DMS153 (cell line): ENCODE measurements at regions not wholly inside any gene's neighbourhood (a gene's known extent, or its start where the extent isn't known, plus 50 kb on each side); places are given as distances from the start of the nearest gene placed in this dataset.

ENCODE experiments used
- DNase-seq: peaks from one replicate; lab custom pipeline; 2025; lab: John Stamatoyannopoulos, UW

- DNase-seq, result no peak
Measured at GRCh38 chr3:23644099-23644498, 161.7 kb upstream of the UBE2E1 start.

GRCh38 chr3:23644676-23645075 is 161.1 kb upstream of the UBE2E1 start:
- no peak for DNase-seq

- no peak for DNase-seq
Measured at GRCh38 chr3:23645533-23646183, 160.1 kb upstream of the UBE2E1 start.

- no peak for DNase-seq
Measured at GRCh38 chr3:23646184-23646920, 159.4 kb upstream of the UBE2E1 start.

GRCh38 chr3:23647706-23648258 is 158.0 kb upstream of the UBE2E1 start:
- no peak for DNase-seq

GRCh38 chr3:23648326-23648995 is 157.3 kb upstream of the UBE2E1 start:
- DNase-seq, result no peak

- DNase-seq, result no peak
Measured at GRCh38 chr3:23648996-23649395, 156.8 kb upstream of the UBE2E1 start.

- DNase-seq, result no peak
Measured at GRCh38 chr3:23649448-23649847, 156.3 kb upstream of the UBE2E1 start.

- DNase-seq, result no peak
Measured at GRCh38 chr3:23650371-23651140, 155.2 kb upstream of the UBE2E1 start.

GRCh38 chr3:23653647-23654525 is 151.9 kb upstream of the UBE2E1 start:
- no peak for DNase-seq

- no peak for DNase-seq
Measured at GRCh38 chr3:23654571-23654970, 151.2 kb upstream of the UBE2E1 start.

GRCh38 chr3:23655749-23656148 is 150.0 kb upstream of the UBE2E1 start:
- DNase-seq, result no peak

- DNase-seq, result no peak
Measured at GRCh38 chr3:23656199-23656598, 149.6 kb upstream of the UBE2E1 start.

- DNase-seq, result no peak
Measured at GRCh38 chr3:23656821-23657220, 148.9 kb upstream of the UBE2E1 start.

GRCh38 chr3:23657647-23658046 is 148.1 kb upstream of the UBE2E1 start:
- DNase-seq, result no peak

- DNase-seq, result no peak
Measured at GRCh38 chr3:23659274-23659673, 146.5 kb upstream of the UBE2E1 start.

GRCh38 chr3:23659840-23660430 is 145.8 kb upstream of the UBE2E1 start:
- DNase-seq, result no peak

- no peak for DNase-seq
Measured at GRCh38 chr3:23662079-23662617, 143.6 kb upstream of the UBE2E1 start.

- no peak for DNase-seq
Measured at GRCh38 chr3:23663246-23663645, 142.5 kb upstream of the UBE2E1 start.

- no peak for DNase-seq
Measured at GRCh38 chr3:23663661-23664186, 142.0 kb upstream of the UBE2E1 start.
